H9 (cell line): ENCODE measurements at regions not wholly inside any gene's neighbourhood (a gene's known extent, or its start where the extent isn't known, plus 50 kb on each side); places are given as distances from the start of the nearest gene placed in this dataset.
"Not testable (repeated sequence)": the region's sequence is repeated elsewhere in the genome, so short reads cannot be mapped to it uniquely, and the experiment has no call there.

ENCODE experiments used
- DNase-seq: peaks from one replicate; pipeline ENCODE4 v3.0.0-alpha.2; 2017
- H2AFZ ChIP-seq: one replicate; pipeline ENCODE4 v1.6.1; 2013; ENCODE audit warnings: mild to moderate bottlenecking, low read length, control low read depth, moderate library complexity
- H2AK5ac ChIP-seq: 2 replicates; pipeline ENCODE4 v1.6.1; 2013; ENCODE audit warnings: low read length, control low read depth, mixed read lengths; ENCODE audit not compliant: insufficient read length
- H2BK120ac ChIP-seq: one replicate; pipeline ENCODE4 v1.6.1; 2013; ENCODE audit warnings: low read depth, mild to moderate bottlenecking, low read length, control low read depth, inconsistent platforms; ENCODE audit not compliant: poor library complexity, severe bottlenecking
- H2BK12ac ChIP-seq: 2 replicates; pipeline ENCODE4 v1.6.1; 2013; ENCODE audit warnings: low read length, control low read depth, mixed read lengths, low read depth; ENCODE audit not compliant: insufficient read length
- H2BK15ac ChIP-seq: 2 replicates; pipeline ENCODE4 v1.6.1; 2013; ENCODE audit warnings: low read depth, low read length, control low read depth
- H2BK20ac ChIP-seq: one replicate; pipeline ENCODE4 v1.6.1; 2013; ENCODE audit warnings: low read depth, mild to moderate bottlenecking, low read length, control low read depth, inconsistent platforms; ENCODE audit not compliant: poor library complexity, severe bottlenecking
- H2BK5ac ChIP-seq: 2 replicates; pipeline ENCODE4 v1.6.1; 2013; ENCODE audit warnings: low read length, control low read depth, mixed read lengths; ENCODE audit not compliant: insufficient read length
- H3K14ac ChIP-seq: 2 replicates; pipeline ENCODE4 v1.6.1; 2013; ENCODE audit warnings: low read length, control low read depth; ENCODE audit not compliant: insufficient read depth
- H3K18ac ChIP-seq: 2 replicates; pipeline ENCODE4 v1.6.1; 2013; ENCODE audit warnings: low read depth, mild to moderate bottlenecking, mixed read lengths, low read length, control low read depth; ENCODE audit not compliant: insufficient read length
- H3K23ac ChIP-seq: 2 replicates; pipeline ENCODE4 v1.6.1; 2013; ENCODE audit warnings: low read length, control low read depth, mixed read lengths, low read depth; ENCODE audit not compliant: insufficient read length
- H3K23me2 ChIP-seq: 2 replicates; pipeline ENCODE4 v1.6.1; 2013; ENCODE audit warnings: low read depth, mild to moderate bottlenecking, mixed read lengths, low read length, control low read depth; ENCODE audit not compliant: insufficient read length, poor library complexity, severe bottlenecking
- H3K27ac ChIP-seq: 2 replicates; pipeline ENCODE4 v1.5.1; 2013; ENCODE audit warnings: low read length, control low read depth, mixed read lengths, low read depth; ENCODE audit not compliant: insufficient read length
- H3K27me3 ChIP-seq: 2 replicates; pipeline ENCODE4 v1.6.1; 2013; ENCODE audit warnings: low read length, control low read depth, inconsistent platforms; ENCODE audit not compliant: insufficient read depth
- H3K4ac ChIP-seq: 2 replicates; pipeline ENCODE4 v1.6.1; 2013; ENCODE audit warnings: low read depth, mild to moderate bottlenecking, control low read depth, inconsistent platforms, low read length, moderate library complexity
- H3K4me1 ChIP-seq: 2 replicates; pipeline ENCODE4 v1.6.1; 2013; ENCODE audit warnings: low read length, control low read depth, inconsistent platforms; ENCODE audit not compliant: insufficient read depth
- H3K4me2 ChIP-seq: 2 replicates; pipeline ENCODE4 v1.6.1; 2013; ENCODE audit warnings: low read length, control low read depth, mixed read lengths; ENCODE audit not compliant: insufficient read length, insufficient read depth
- H3K56ac ChIP-seq: 2 replicates; pipeline ENCODE4 v1.6.1; 2013; ENCODE audit warnings: low read depth, mild to moderate bottlenecking, mixed read lengths, low read length, control low read depth; ENCODE audit not compliant: insufficient read length
- H3K79me1 ChIP-seq: 2 replicates; pipeline ENCODE4 v1.6.1; 2013; ENCODE audit warnings: low read depth, mild to moderate bottlenecking, moderate library complexity, low read length, control low read depth, inconsistent platforms; ENCODE audit not compliant: insufficient read depth, poor library complexity, severe bottlenecking
- H3K79me2 ChIP-seq: 2 replicates; pipeline ENCODE4 v1.6.1; 2013; ENCODE audit warnings: low read length, control low read depth, inconsistent platforms; ENCODE audit not compliant: insufficient read depth
- H3K9ac ChIP-seq: 2 replicates; pipeline ENCODE4 v1.6.1; 2013; ENCODE audit warnings: low read length, control low read depth, mixed read lengths; ENCODE audit not compliant: insufficient read length; ENCODE audit errors: extremely low read depth
- H3K9me3 ChIP-seq: one replicate; pipeline ENCODE4 v1.6.1; 2013; ENCODE audit warnings: low read depth, low read length, inconsistent platforms; ENCODE audit not compliant: control insufficient read depth
- H3T11ph ChIP-seq: one replicate; pipeline ENCODE4 v1.6.1; 2013; ENCODE audit warnings: mild to moderate bottlenecking, low read length, control low read depth, inconsistent platforms
- H4K20me1 ChIP-seq: one replicate; pipeline ENCODE4 v1.6.1; 2013; ENCODE audit not compliant: control insufficient read depth, insufficient read length, insufficient read depth
- H4K5ac ChIP-seq: 2 replicates; pipeline ENCODE4 v1.6.1; 2013; ENCODE audit warnings: low read depth, mild to moderate bottlenecking, mixed read lengths, low read length, control low read depth; ENCODE audit not compliant: insufficient read length
- H4K8ac ChIP-seq: replicated peaks from 2 replicates; pipeline ENCODE4 v1.6.1; 2013; ENCODE audit warnings: low read length, control low read depth, mixed read lengths, low read depth; ENCODE audit not compliant: insufficient read length
- H4K91ac ChIP-seq: 2 replicates; pipeline ENCODE4 v1.6.1; 2013; ENCODE audit warnings: low read depth, mild to moderate bottlenecking, moderate library complexity, mixed read lengths, low read length, control low read depth; ENCODE audit not compliant: insufficient read length
- H3K27ac Mint-ChIP-seq, 3 experiments: 2 replicates in 2 of 3; 3 replicates in 1 of 3; pipeline ENCODE4 v1.8.0; 2020 to 2021; ENCODE audit warnings: mixed read lengths in 3 of 3, mild to moderate bottlenecking in 1 of 3, moderate library complexity in 1 of 3
- H3K27me3 Mint-ChIP-seq: 2 replicates; pipeline ENCODE4 v1.8.0; 2021; ENCODE audit warnings: low read depth, mild to moderate bottlenecking, moderate library complexity, mixed read lengths
- H3K36me3 Mint-ChIP-seq, 3 experiments: 2 replicates in 2 of 3; 3 replicates in 1 of 3; pipeline ENCODE4 v1.8.0; 2020 to 2021; ENCODE audit warnings: low read depth in 3 of 3, mixed read lengths in 3 of 3; ENCODE audit not compliant: insufficient read depth in 1 of 3
- H3K4me1 Mint-ChIP-seq, 2 experiments: 2 replicates each; pipeline ENCODE4 v1.8.0; 2020; ENCODE audit warnings: mixed read lengths in 2 of 2
- H3K4me3 Mint-ChIP-seq, 2 experiments: 2 replicates in 1 of 2; 3 replicates in 1 of 2; pipeline ENCODE4 v1.8.0; 2020 to 2021; ENCODE audit warnings: mild to moderate bottlenecking in 2 of 2, mixed read lengths in 2 of 2, moderate library complexity in 1 of 2
- H3K9me3 Mint-ChIP-seq, 2 experiments: 2 replicates in 1 of 2; 3 replicates in 1 of 2; pipeline ENCODE4 v1.8.0; 2020; ENCODE audit warnings: mild to moderate bottlenecking in 2 of 2, mixed read lengths in 2 of 2, moderate library complexity in 1 of 2
- WGBS: extraction: QIAGEN DNeasy Blood & Tissue Kit; methylation state at CpG from one replicate; pipeline ENCODE4 v1.1.7; 2013; ENCODE audit warnings: missing lambda C conversion rate, low lambda C conversion rate, mixed read lengths; ENCODE audit not compliant: insufficient read length; ENCODE audit errors: extremely low coverage; 5-methylcytosine and 5-hydroxymethylcytosine counted together
- TF ChIP-seq, protein P1 (sequence below): fragments of 200-600 bp; sonication (generic); conservative IDR thresholded peaks from 3 replicates; pipeline ENCODE4 v1.8.0; 2021; ENCODE audit warnings: antibody characterized with exemption, mild to moderate bottlenecking

DNA sequence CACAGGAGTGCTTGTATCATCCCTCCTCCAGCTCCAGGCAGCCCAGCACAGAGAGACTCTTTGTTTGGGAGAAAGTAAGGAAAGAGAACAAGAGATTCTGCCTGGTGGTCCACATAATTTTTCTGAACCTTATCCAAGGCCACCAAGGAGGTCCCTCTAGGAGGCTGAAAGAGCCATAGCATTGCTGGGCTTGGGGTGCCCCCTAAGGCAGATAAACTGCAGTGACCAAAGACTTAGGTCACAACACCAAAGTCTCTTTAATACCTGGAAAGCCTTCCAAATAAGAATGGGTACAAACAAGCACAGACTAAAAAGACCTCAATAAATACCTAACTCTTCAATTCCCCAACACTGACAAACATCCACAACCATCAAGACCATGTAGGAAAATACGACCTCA lies 310.2 kb upstream of the PPP2R3A start:
- H2BK5ac ChIP-seq: no peak overlapping the region
- no peak for DNase-seq
- H3K9me3 ChIP-seq: no peaks in the 10 kb centered on the region
- H3K4me2 ChIP-seq: no peak overlapping the region
- H3K23me2 ChIP-seq: no peaks in the 10 kb centered on the region
- H2AK5ac ChIP-seq: no peak overlapping the region
- no peak overlapping the region for H3K27ac Mint-ChIP-seq
- no peak overlapping the region for H4K5ac ChIP-seq
- H2BK12ac ChIP-seq: no peak overlapping the region
- peaks cover 3 to 4% of the 10 kb centered on the region in 2 experiments; a peak in 3 of 5 replicates for H3K9me3 Mint-ChIP-seq
- no peaks in the 10 kb centered on the region for H3K4me1 ChIP-seq
- peaks cover 0 to 12% of the 10 kb centered on the region in 2 experiments; a peak in 3 of 4 replicates for H3K4me1 Mint-ChIP-seq
- H3K27me3 ChIP-seq: no peaks in the 10 kb centered on the region
- H3T11ph ChIP-seq: no peak overlapping the region
- peaks cover 4% of the 10 kb centered on the region for H3K27me3 Mint-ChIP-seq
- H2BK15ac ChIP-seq: no peak overlapping the region
- H3K4ac ChIP-seq: no peak overlapping the region
- peaks cover 1 to 10% (median 6%) of the 10 kb centered on the region in 3 experiments; a peak in 4 of 7 replicates for H3K36me3 Mint-ChIP-seq
- H4K8ac ChIP-seq: no peak overlapping the region
- no peaks in the 10 kb centered on the region for H3K79me1 ChIP-seq
- H4K20me1 ChIP-seq: no peaks in the 10 kb centered on the region
- H3K23ac ChIP-seq: no peak overlapping the region
- TF ChIP-seq, protein P1, sequence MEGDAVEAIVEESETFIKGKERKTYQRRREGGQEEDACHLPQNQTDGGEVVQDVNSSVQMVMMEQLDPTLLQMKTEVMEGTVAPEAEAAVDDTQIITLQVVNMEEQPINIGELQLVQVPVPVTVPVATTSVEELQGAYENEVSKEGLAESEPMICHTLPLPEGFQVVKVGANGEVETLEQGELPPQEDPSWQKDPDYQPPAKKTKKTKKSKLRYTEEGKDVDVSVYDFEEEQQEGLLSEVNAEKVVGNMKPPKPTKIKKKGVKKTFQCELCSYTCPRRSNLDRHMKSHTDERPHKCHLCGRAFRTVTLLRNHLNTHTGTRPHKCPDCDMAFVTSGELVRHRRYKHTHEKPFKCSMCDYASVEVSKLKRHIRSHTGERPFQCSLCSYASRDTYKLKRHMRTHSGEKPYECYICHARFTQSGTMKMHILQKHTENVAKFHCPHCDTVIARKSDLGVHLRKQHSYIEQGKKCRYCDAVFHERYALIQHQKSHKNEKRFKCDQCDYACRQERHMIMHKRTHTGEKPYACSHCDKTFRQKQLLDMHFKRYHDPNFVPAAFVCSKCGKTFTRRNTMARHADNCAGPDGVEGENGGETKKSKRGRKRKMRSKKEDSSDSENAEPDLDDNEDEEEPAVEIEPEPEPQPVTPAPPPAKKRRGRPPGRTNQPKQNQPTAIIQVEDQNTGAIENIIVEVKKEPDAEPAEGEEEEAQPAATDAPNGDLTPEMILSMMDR: peak; percentile 33; the same call in 2 of the 3 replicates
- no peak overlapping the region for H2AFZ ChIP-seq
- H3K79me2 ChIP-seq: no peaks in the 10 kb centered on the region
- H3K27ac ChIP-seq: no peak overlapping the region
- H2BK120ac ChIP-seq: no peak overlapping the region
- H3K56ac ChIP-seq: no peak overlapping the region
- no peak overlapping the region for H3K18ac ChIP-seq
- H3K14ac ChIP-seq: no peak overlapping the region
- H2BK20ac ChIP-seq: no peak overlapping the region
- H4K91ac ChIP-seq: no peak overlapping the region
- H3K9ac ChIP-seq: no peak overlapping the region
- WGBS: no CpG with 5 or more reads among the region's 1 CpG
- H3K4me3 Mint-ChIP-seq: no peak overlapping the region

GRCh38 chr3:135658451-135658850 lies 307.1 kb upstream of the PPP2R3A start:
- not testable (repeated sequence) for H2BK12ac ChIP-seq, H2AK5ac ChIP-seq, H3K23me2 ChIP-seq, H2AFZ ChIP-seq, H4K8ac ChIP-seq, H3K4me2 ChIP-seq, H2BK5ac ChIP-seq, H3K14ac ChIP-seq, H3K4me1 ChIP-seq, H2BK15ac ChIP-seq, H3T11ph ChIP-seq, H4K20me1 ChIP-seq, H3K27me3 ChIP-seq, H3K4ac ChIP-seq, H3K79me2 ChIP-seq, H4K5ac ChIP-seq, H4K91ac ChIP-seq, H3K56ac ChIP-seq, H2BK20ac ChIP-seq, H3K9me3 ChIP-seq, H3K9me3 Mint-ChIP-seq, H3K18ac ChIP-seq, H3K27ac ChIP-seq, DNase-seq, H3K79me1 ChIP-seq, H3K23ac ChIP-seq, H2BK120ac ChIP-seq, H3K27me3 Mint-ChIP-seq
- H3K9ac ChIP-seq: peak overlapping the region; percentile 5
- Mint-ChIP-seq H3K4me3 (peak overlapping the region; percentile 64 to 69), H3K36me3 (peaks cover 1 to 10% (median 6%) of the 10 kb centered on the region in 3 experiments; a peak in 4 of 7 replicates), H3K27ac (peak overlapping the region in 1 of 3 experiments; percentile 85; a peak in 3 of 7 replicates), H3K4me1 (peaks cover 0 to 12% of the 10 kb centered on the region in 2 experiments; a peak in 3 of 4 replicates)
- WGBS: no CpG with 5 or more reads among the region's 14 CpGs
